ENCODE measurements at regions not wholly inside any gene's neighbourhood (a gene's known extent, or its start where the extent isn't known, plus 50 kb on each side); places are given as distances from the start of the nearest gene placed in this dataset.
A peak's percentile ranks its signal among the peaks of the same experiment; 100 is the strongest.

- no peak for TF ChIP-seq BRD9 (IDR thresholded peaks at IDR 0.05; ENCODE audit: low read depth, partially characterized antibody)
- no peak for TF ChIP-seq DACH1 (IDR thresholded peaks at IDR 0.05; ENCODE audit: partially characterized antibody)
- no peak for TF ChIP-seq BCOR (IDR thresholded peaks at IDR 0.05)
- no peak for TF ChIP-seq SOX6 (IDR thresholded peaks at IDR 0.05)
- peak; percentile 53 for TF ChIP-seq NFE2 (IDR thresholded peaks at IDR 0.05; ENCODE audit: low read depth)
- TF ChIP-seq, protein P1, sequence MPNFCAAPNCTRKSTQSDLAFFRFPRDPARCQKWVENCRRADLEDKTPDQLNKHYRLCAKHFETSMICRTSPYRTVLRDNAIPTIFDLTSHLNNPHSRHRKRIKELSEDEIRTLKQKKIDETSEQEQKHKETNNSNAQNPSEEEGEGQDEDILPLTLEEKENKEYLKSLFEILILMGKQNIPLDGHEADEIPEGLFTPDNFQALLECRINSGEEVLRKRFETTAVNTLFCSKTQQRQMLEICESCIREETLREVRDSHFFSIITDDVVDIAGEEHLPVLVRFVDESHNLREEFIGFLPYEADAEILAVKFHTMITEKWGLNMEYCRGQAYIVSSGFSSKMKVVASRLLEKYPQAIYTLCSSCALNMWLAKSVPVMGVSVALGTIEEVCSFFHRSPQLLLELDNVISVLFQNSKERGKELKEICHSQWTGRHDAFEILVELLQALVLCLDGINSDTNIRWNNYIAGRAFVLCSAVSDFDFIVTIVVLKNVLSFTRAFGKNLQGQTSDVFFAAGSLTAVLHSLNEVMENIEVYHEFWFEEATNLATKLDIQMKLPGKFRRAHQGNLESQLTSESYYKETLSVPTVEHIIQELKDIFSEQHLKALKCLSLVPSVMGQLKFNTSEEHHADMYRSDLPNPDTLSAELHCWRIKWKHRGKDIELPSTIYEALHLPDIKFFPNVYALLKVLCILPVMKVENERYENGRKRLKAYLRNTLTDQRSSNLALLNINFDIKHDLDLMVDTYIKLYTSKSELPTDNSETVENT (CRISPR knock-in tag; IDR thresholded peaks at IDR 0.05): no peak
- no peak for TF ChIP-seq XRCC4 (IDR thresholded peaks at IDR 0.05; ENCODE audit: extremely low read depth, insufficient read depth, insufficient read length)
- TF ChIP-seq PHF21A (IDR thresholded peaks at IDR 0.05; ENCODE audit: borderline replicate concordance, low read depth): 0 out of 2 replicates have a peak, but pooled peaks have one; percentile 19
- TF ChIP-seq, protein P2, sequence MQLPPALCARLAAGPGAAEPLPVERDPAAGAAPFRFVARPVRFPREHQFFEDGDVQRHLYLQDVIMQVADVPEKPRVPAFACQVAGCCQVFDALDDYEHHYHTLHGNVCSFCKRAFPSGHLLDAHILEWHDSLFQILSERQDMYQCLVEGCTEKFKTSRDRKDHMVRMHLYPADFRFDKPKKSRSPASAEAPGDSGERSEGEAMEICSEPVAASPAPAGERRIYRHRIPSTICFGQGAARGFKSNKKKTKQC (CRISPR knock-in tag; IDR thresholded peaks at IDR 0.05): no peak
- TF ChIP-seq RNF2 (IDR thresholded peaks at IDR 0.05): no peak
- no peak for TF ChIP-seq ZNF318 (IDR thresholded peaks at IDR 0.05; ENCODE audit: borderline replicate concordance in 1 of 2, low read depth in 1 of 2)
- no peak for TF ChIP-seq ZFP30 (CRISPR knock-in tag; IDR thresholded peaks at IDR 0.05; ENCODE audit: borderline replicate concordance)
- no peak for TF ChIP-seq NONO (IDR thresholded peaks at IDR 0.05; ENCODE audit: low read depth in 2 of 2, low read length in 1 of 2)
- TF ChIP-seq, protein P3, sequence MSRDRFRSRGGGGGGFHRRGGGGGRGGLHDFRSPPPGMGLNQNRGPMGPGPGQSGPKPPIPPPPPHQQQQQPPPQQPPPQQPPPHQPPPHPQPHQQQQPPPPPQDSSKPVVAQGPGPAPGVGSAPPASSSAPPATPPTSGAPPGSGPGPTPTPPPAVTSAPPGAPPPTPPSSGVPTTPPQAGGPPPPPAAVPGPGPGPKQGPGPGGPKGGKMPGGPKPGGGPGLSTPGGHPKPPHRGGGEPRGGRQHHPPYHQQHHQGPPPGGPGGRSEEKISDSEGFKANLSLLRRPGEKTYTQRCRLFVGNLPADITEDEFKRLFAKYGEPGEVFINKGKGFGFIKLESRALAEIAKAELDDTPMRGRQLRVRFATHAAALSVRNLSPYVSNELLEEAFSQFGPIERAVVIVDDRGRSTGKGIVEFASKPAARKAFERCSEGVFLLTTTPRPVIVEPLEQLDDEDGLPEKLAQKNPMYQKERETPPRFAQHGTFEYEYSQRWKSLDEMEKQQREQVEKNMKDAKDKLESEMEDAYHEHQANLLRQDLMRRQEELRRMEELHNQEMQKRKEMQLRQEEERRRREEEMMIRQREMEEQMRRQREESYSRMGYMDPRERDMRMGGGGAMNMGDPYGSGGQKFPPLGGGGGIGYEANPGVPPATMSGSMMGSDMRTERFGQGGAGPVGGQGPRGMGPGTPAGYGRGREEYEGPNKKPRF (IDR thresholded peaks at IDR 0.05; ENCODE audit: low read depth, low read length): no peak
- no peak for TF ChIP-seq CHD1 (IDR thresholded peaks at IDR 0.05; ENCODE audit: low read length)
Observed at GRCh38 chr2:8605351-8606065, 76.3 kb upstream of the ID2 start (continued).

All from K562 (cell line).